Gastrocnemius medialis (tissue), 4 donors: ENCODE measurements at regions not wholly inside any gene's neighbourhood (a gene's known extent, or its start where the extent isn't known, plus 50 kb on each side); places are given as distances from the start of the nearest gene placed in this dataset.

Source experiments
- POLR2A ChIP-seq, 2 donors: fragments of 450-650 bp; IDR thresholded peaks; one replicate each; pipeline ENCODE4 v1.6.1; 2017; ENCODE audit warnings: antibody characterized with exemption in 2 of 2, mild to moderate bottlenecking in 2 of 2, moderate library complexity in 2 of 2
- TF ChIP-seq, protein P1 (sequence below), 5 experiments: fragments of 450-650 bp in 3 of 5; fragments of 200-600 bp in 2 of 5; sonication (generic) in 2 of 5; IDR thresholded peaks in 4 of 5; conservative IDR thresholded peaks in 1 of 5; 1 replicate in 4 of 5; 2 replicates in 1 of 5; pipeline ENCODE4 v1.5.1; 2016 to 2019; ENCODE audit warnings: antibody characterized with exemption in 5 of 5, mild to moderate bottlenecking in 3 of 5, moderate library complexity in 3 of 5

- TF ChIP-seq, protein P1, sequence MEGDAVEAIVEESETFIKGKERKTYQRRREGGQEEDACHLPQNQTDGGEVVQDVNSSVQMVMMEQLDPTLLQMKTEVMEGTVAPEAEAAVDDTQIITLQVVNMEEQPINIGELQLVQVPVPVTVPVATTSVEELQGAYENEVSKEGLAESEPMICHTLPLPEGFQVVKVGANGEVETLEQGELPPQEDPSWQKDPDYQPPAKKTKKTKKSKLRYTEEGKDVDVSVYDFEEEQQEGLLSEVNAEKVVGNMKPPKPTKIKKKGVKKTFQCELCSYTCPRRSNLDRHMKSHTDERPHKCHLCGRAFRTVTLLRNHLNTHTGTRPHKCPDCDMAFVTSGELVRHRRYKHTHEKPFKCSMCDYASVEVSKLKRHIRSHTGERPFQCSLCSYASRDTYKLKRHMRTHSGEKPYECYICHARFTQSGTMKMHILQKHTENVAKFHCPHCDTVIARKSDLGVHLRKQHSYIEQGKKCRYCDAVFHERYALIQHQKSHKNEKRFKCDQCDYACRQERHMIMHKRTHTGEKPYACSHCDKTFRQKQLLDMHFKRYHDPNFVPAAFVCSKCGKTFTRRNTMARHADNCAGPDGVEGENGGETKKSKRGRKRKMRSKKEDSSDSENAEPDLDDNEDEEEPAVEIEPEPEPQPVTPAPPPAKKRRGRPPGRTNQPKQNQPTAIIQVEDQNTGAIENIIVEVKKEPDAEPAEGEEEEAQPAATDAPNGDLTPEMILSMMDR (IDR thresholded peaks at IDR 0.05 in 4 of 5, conservative IDR thresholded peaks at IDR 0.05 in 1 of 5), result no peak
- TF ChIP-seq POLR2A (IDR thresholded peaks at IDR 0.05), result no peak
Observed at GRCh38 chr10:8498290-8498689, 443.8 kb downstream of the GATA3 start.
